NB4 (cell line): ENCODE measurements at regions not wholly inside any gene's neighbourhood (a gene's known extent, or its start where the extent isn't known, plus 50 kb on each side); places are given as distances from the start of the nearest gene placed in this dataset.

Experiments
- DNase-seq: peaks from one replicate; pipeline ENCODE4 v3.0.0; 2010; ENCODE audit warnings: low read depth
- H3K4me3 ChIP-seq: one replicate; pipeline ENCODE4 v1.5.1; 2011; ENCODE audit warnings: mild to moderate bottlenecking, low read depth, low read length, moderate library complexity
- MYC ChIP-seq: IDR thresholded peaks from 2 replicates; pipeline ENCODE4 v1.6.1; 2011; ENCODE audit warnings: low read depth, low read length
- POLR2A ChIP-seq: IDR thresholded peaks from 2 replicates; pipeline ENCODE4 v1.6.1; 2011; ENCODE audit warnings: mild to moderate bottlenecking; ENCODE audit not compliant: insufficient read length; ENCODE audit errors: extremely low read depth
- TF ChIP-seq, protein P1 (sequence below): IDR thresholded peaks from one replicate; pipeline ENCODE4 v1.5.1; 2012; ENCODE audit warnings: low read depth, low read length
- TF ChIP-seq, protein P2 (sequence below): IDR thresholded peaks from 2 replicates; pipeline ENCODE4 v1.6.1; 2011; ENCODE audit warnings: low read depth, low read length

DNA sequence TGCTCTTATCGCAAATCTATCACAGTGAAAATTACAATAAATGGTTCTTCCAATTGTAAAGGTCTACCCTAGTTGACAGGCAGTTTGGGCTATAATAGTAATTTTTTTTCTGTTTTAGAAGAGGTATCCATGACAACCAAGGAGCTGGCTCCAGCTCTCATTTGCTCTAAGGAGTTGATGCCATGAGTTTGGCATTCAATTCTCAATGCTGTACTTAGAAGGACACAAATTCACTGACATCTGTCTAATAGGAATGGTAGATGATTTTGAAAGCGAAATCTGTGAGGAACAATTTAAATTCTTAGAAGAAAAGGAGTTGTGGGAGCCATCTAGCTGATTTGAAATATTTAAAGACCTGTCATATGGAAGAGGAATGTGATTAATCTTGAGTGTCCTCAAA, 203.6 kb upstream of the DAB2 start:
- no peak overlapping the region for H3K4me3 ChIP-seq
- no peak for DNase-seq
- TF ChIP-seq, protein P1, sequence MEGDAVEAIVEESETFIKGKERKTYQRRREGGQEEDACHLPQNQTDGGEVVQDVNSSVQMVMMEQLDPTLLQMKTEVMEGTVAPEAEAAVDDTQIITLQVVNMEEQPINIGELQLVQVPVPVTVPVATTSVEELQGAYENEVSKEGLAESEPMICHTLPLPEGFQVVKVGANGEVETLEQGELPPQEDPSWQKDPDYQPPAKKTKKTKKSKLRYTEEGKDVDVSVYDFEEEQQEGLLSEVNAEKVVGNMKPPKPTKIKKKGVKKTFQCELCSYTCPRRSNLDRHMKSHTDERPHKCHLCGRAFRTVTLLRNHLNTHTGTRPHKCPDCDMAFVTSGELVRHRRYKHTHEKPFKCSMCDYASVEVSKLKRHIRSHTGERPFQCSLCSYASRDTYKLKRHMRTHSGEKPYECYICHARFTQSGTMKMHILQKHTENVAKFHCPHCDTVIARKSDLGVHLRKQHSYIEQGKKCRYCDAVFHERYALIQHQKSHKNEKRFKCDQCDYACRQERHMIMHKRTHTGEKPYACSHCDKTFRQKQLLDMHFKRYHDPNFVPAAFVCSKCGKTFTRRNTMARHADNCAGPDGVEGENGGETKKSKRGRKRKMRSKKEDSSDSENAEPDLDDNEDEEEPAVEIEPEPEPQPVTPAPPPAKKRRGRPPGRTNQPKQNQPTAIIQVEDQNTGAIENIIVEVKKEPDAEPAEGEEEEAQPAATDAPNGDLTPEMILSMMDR, result no peak
- TF ChIP-seq POLR2A (no peak), MYC (no peak)
- TF ChIP-seq, protein P2, sequence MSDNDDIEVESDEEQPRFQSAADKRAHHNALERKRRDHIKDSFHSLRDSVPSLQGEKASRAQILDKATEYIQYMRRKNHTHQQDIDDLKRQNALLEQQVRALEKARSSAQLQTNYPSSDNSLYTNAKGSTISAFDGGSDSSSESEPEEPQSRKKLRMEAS, result no peak

DNA sequence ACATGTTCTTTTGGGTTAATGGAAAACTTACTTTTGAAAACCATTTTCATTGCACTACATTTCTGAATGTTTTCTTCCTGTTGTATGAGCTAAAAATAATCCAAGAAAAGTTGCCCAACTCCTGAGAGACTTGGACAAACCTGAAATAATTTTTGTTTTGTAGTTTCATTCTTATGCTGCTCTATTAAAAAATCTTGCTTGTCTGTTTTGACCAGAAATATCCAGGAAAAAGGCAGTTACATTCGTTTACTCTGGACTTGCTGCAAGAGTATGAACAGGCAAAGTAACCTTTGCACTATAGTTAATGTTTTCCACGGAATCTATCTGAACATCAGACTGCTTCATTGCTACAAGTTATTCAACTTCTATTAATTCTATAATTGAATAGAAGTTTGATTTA, 200.1 kb upstream of the DAB2 start:
- no peak for DNase-seq
- no peak for TF ChIP-seq POLR2A
- TF ChIP-seq MYC, result no peak
- TF ChIP-seq, protein P1, result no peak
- TF ChIP-seq, protein P2, result no peak
- no peak overlapping the region for H3K4me3 ChIP-seq

DNA sequence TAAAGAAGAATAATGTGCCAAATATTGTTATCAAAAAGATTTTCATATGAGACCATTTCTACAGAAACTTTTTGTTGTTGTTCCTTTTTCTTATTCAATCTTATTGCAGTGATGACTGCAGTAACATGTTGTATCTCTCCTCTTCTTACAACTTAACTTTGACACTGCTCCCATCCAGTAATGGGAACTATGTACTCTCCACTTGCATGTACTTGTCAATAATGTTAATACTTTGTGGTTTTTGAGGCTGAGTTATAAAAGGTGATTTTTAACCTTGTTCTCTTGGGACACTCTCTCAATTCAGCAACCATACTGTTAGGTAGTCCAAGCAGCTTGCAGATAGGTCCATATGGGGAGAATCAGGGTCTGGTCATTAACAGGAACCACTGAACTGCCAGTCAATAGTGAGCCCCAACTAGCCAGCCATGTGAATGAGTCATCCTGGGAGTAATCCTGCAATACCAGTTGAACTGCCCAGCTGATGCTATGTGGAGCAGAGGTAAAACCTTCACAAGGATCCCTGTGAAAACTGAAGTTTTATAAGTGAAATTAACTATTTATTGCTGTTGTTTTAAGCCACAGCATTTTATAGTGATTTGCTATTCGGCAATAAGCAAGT, 199.6 kb upstream of the DAB2 start:
- H3K4me3 ChIP-seq, result no peak overlapping the region
- TF ChIP-seq, protein P1, result no peak
- TF ChIP-seq POLR2A, result no peak
- no peak for TF ChIP-seq MYC
- TF ChIP-seq, protein P2, result no peak
- DNase-seq, result peak; percentile 33

DNA sequence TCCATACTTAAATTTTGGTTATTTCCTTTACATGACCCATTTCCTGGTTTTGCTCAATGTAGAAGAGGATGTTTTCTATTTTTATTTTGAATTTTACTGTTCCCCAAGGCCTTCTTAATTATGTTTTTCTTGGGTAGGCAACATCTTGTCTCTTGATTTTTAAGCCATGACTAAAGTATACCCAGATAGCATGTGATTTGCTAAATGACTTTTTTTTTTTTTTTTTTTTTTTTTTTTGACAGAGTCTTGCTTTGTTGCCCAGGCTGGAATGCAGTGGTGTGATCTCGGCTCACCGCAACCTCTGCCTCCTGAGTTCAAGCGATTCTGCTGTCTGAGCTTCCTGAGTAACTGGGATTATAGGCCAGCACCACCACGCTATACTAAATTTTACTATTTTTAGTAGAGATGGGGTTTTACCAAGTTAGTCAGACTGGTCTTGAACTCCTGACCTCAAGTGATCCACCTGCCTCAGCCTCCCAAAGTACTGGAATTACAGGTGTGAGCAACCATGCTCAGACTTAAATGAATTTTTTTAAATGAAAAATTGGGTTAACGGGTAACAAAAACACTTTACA, 198.6 kb upstream of the DAB2 start:
- no peak overlapping the region for H3K4me3 ChIP-seq
- TF ChIP-seq, protein P1, result no peak
- TF ChIP-seq MYC (no peak), POLR2A (no peak)
- TF ChIP-seq, protein P2, result no peak
- DNase-seq, result no peak

DNA sequence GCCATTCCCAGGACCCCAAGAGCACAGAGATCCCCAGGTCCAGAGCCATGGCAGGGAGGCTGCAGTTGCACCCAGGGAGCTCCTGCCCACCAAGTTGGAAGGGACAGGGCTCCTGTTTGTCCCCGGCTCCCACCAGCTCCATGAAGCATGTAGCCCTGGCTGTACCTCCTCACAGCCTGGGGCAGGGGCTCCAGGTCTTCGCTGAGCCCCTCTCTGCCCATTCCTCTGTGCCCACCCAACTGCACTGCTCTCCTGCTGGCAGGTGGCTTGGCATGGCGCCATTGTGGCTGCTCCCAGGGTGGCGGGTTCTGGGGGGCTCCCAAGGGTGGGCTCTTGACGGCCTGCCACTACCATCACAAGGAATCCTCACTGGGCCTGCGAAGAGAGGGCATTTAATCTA, 197.5 kb upstream of the DAB2 start:
- TF ChIP-seq, protein P1, result no peak
- TF ChIP-seq POLR2A (no peak), MYC (no peak)
- TF ChIP-seq, protein P2, result no peak

More for the DNA sequence above, 197.5 kb upstream of the DAB2 start:
- DNase-seq, result no peak
- H3K4me3 ChIP-seq, result no peak overlapping the region
